UCSD-AML1 (cell line): ENCODE measurements at regions not wholly inside any gene's neighbourhood (a gene's known extent, or its start where the extent isn't known, plus 50 kb on each side); places are given as distances from the start of the nearest gene placed in this dataset.

Source experiments
- DNase-seq: peaks from one replicate; lab custom pipeline; 2025; ENCODE audit not compliant: unreplicated experiment; lab: John Stamatoyannopoulos, UW

DNA sequence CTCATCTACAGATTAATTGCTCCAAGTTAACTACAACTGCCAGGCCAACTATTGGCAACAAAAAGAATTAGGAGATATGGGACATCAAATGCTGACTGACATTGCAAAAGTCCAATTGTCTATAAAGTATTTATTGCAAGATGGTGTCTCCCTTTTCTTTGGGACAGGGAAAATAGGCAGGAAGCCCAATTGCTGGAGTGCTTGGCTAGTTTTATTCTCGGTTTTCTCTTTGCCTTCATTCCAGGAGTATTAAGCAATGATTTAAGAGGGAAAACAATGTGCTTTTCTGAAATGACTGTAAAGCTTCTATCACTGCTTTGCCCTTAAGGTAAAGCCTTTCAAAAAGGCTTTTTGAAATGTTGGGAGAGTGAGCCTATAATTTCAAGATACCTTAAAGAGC is 62.8 kb upstream of the DIAPH2 start:
- DNase-seq: no peak
